WTC11 (cell line): ENCODE measurements at regions not wholly inside any gene's neighbourhood (a gene's known extent, or its start where the extent isn't known, plus 50 kb on each side); places are given as distances from the start of the nearest gene placed in this dataset.

Experiments used
- CTCF ChIP-seq: fragments of 200-600 bp; IDR thresholded peaks from 2 replicates; pipeline ENCODE4 v1.8.0; 2022; ENCODE audit warnings: antibody characterized with exemption
- E2F4 ChIP-seq: sonication (generic); formaldehyde crosslinking; IDR thresholded peaks from 2 replicates; pipeline ENCODE4 v1.8.1; 2022; ENCODE audit warnings: low read depth, mild to moderate bottlenecking, moderate library complexity, missing genetic modification reagents, borderline replicate concordance
- MAX ChIP-seq: sonication (generic); formaldehyde crosslinking; IDR thresholded peaks from 2 replicates; pipeline ENCODE4 v1.8.0; 2022; ENCODE audit warnings: mild to moderate bottlenecking, missing genetic modification reagents

- TF ChIP-seq E2F4 (CRISPR knock-in tag) = no peak
- TF ChIP-seq CTCF = no peak
- no peak for TF ChIP-seq MAX (CRISPR knock-in tag)
These were observed 188.1 kb upstream of the WDFY3 start for GRCh38 chr4:85154591-85154990.
